ENCODE measurements at regions not wholly inside any gene's neighbourhood (a gene's known extent, or its start where the extent isn't known, plus 50 kb on each side); places are given as distances from the start of the nearest gene placed in this dataset.

- Histone ChIP-seq H4K20me1 (ENCODE audit: insufficient read depth) (no peaks in the 10 kb centered on the region), H3K27ac (ENCODE audit: low read depth in 2 of 2, low read length in 1 of 2) (no peak overlapping the region), H3K4me2 (no peak overlapping the region), H2AFZ (ENCODE audit: low read depth) (no peak overlapping the region), H3K36me3 (replicated peaks in 1 of 2; ENCODE audit: control insufficient read depth in 1 of 2, insufficient read depth in 2 of 2, low read length in 1 of 2) (no peaks in the 10 kb centered on the region), H3K9me2 (no peaks in the 10 kb centered on the region), H3K9ac (no peak overlapping the region), H3F3A (replicated peaks; ENCODE audit: insufficient read depth) (no peaks in the 10 kb centered on the region), H3K27me3 (ENCODE audit: insufficient read depth) (no peaks in the 10 kb centered on the region), H3K79me2 (ENCODE audit: insufficient read depth) (no peaks in the 10 kb centered on the region), H3K9me3 (no peaks in the 10 kb centered on the region), H3K4me3 (ENCODE audit: low read depth in 2 of 2, low read length in 1 of 2) (no peak overlapping the region), H3K4me1 (ENCODE audit: control insufficient read depth in 1 of 2, insufficient read depth in 2 of 2, low read depth in 1 of 2, low read length in 1 of 2) (no peaks in the 10 kb centered on the region)
- ChIA-PET POLR2A (no interaction called here), CTCF (no interaction called here)
- TF ChIP-seq ZBTB33 (IDR thresholded peaks at IDR 0.05; ENCODE audit: borderline replicate concordance, low read depth) (no peak), TEAD4 (IDR thresholded peaks at IDR 0.05; ENCODE audit: borderline replicate concordance, insufficient read depth) (no peak), GATA2 (CRISPR knock-in tag; IDR thresholded peaks at IDR 0.05) (no peak), SIN3A (IDR thresholded peaks at IDR 0.05; ENCODE audit: borderline replicate concordance, low read depth, low read length) (no peak), CTCF (IDR thresholded peaks at IDR 0.05) (no peak), MAX (IDR thresholded peaks at IDR 0.05; ENCODE audit: low read depth) (no peak), RXRA (IDR thresholded peaks at IDR 0.05; ENCODE audit: borderline replicate concordance, low read depth) (no peak), RAD21 (IDR thresholded peaks at IDR 0.05; ENCODE audit: low read length) (no peak), NRF1 (IDR thresholded peaks at IDR 0.05; ENCODE audit: low read depth, low read length) (no peak), GABPA (IDR thresholded peaks at IDR 0.05; ENCODE audit: low read depth) (no peak), YY1 (IDR thresholded peaks at IDR 0.05; ENCODE audit: low read depth) (no peak), FOXM1 (IDR thresholded peaks at IDR 0.05; ENCODE audit: low read depth) (no peak), RCOR1 (IDR thresholded peaks at IDR 0.05; ENCODE audit: low read length) (no peak), PBX3 (IDR thresholded peaks at IDR 0.05) (no peak), ELF1 (IDR thresholded peaks at IDR 0.05) (no peak)
- TF ChIP-seq, protein P1, sequence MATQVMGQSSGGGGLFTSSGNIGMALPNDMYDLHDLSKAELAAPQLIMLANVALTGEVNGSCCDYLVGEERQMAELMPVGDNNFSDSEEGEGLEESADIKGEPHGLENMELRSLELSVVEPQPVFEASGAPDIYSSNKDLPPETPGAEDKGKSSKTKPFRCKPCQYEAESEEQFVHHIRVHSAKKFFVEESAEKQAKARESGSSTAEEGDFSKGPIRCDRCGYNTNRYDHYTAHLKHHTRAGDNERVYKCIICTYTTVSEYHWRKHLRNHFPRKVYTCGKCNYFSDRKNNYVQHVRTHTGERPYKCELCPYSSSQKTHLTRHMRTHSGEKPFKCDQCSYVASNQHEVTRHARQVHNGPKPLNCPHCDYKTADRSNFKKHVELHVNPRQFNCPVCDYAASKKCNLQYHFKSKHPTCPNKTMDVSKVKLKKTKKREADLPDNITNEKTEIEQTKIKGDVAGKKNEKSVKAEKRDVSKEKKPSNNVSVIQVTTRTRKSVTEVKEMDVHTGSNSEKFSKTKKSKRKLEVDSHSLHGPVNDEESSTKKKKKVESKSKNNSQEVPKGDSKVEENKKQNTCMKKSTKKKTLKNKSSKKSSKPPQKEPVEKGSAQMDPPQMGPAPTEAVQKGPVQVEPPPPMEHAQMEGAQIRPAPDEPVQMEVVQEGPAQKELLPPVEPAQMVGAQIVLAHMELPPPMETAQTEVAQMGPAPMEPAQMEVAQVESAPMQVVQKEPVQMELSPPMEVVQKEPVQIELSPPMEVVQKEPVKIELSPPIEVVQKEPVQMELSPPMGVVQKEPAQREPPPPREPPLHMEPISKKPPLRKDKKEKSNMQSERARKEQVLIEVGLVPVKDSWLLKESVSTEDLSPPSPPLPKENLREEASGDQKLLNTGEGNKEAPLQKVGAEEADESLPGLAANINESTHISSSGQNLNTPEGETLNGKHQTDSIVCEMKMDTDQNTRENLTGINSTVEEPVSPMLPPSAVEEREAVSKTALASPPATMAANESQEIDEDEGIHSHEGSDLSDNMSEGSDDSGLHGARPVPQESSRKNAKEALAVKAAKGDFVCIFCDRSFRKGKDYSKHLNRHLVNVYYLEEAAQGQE (IDR thresholded peaks at IDR 0.05; ENCODE audit: low read depth, low read length), result no peak
- TF ChIP-seq, protein P2, sequence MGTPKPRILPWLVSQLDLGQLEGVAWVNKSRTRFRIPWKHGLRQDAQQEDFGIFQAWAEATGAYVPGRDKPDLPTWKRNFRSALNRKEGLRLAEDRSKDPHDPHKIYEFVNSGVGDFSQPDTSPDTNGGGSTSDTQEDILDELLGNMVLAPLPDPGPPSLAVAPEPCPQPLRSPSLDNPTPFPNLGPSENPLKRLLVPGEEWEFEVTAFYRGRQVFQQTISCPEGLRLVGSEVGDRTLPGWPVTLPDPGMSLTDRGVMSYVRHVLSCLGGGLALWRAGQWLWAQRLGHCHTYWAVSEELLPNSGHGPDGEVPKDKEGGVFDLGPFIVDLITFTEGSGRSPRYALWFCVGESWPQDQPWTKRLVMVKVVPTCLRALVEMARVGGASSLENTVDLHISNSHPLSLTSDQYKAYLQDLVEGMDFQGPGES (IDR thresholded peaks at IDR 0.05; ENCODE audit: low read depth, low read length), result no peak
- WGBS (ENCODE audit: low lambda C conversion rate), result 33% methylated on average over 1 of the region's 1 CpG
- no peak for DNase-seq
Measured at GRCh38 chr15:99857836-99858235, 124.6 kb upstream of the LYSMD4 start.
